ENCODE measurements at regions not wholly inside any gene's neighbourhood (a gene's known extent, or its start where the extent isn't known, plus 50 kb on each side); places are given as distances from the start of the nearest gene placed in this dataset.

DNA sequence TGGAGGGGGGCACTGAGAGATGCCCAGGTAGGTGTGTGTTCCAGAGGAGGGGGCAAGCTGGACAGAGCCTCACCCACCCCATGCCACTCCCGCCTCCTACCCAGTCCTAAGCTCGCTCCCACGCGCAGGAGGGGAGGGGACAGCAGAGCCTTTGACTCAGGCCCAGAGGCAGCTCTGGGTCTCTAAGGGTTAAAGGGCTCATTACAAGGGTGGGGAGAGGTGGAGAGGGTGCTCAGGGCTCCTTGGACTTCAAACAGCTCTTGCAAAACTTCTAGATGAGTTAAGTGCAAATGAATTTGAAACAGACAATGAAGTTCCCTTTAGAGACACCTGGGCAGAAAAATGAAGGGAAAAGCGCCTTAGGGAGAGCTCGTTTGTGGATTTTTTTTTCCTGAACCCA lies 104.2 kb upstream of the CASZ1 start:
- H3K27ac ChIP-seq (ENCODE audit: low read length): no peak overlapping the region
- no peaks in the 10 kb centered on the region for H3K9me3 ChIP-seq (ENCODE audit: low read length)
- TF ChIP-seq, protein P1, sequence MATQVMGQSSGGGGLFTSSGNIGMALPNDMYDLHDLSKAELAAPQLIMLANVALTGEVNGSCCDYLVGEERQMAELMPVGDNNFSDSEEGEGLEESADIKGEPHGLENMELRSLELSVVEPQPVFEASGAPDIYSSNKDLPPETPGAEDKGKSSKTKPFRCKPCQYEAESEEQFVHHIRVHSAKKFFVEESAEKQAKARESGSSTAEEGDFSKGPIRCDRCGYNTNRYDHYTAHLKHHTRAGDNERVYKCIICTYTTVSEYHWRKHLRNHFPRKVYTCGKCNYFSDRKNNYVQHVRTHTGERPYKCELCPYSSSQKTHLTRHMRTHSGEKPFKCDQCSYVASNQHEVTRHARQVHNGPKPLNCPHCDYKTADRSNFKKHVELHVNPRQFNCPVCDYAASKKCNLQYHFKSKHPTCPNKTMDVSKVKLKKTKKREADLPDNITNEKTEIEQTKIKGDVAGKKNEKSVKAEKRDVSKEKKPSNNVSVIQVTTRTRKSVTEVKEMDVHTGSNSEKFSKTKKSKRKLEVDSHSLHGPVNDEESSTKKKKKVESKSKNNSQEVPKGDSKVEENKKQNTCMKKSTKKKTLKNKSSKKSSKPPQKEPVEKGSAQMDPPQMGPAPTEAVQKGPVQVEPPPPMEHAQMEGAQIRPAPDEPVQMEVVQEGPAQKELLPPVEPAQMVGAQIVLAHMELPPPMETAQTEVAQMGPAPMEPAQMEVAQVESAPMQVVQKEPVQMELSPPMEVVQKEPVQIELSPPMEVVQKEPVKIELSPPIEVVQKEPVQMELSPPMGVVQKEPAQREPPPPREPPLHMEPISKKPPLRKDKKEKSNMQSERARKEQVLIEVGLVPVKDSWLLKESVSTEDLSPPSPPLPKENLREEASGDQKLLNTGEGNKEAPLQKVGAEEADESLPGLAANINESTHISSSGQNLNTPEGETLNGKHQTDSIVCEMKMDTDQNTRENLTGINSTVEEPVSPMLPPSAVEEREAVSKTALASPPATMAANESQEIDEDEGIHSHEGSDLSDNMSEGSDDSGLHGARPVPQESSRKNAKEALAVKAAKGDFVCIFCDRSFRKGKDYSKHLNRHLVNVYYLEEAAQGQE (IDR thresholded peaks at IDR 0.05; ENCODE audit: borderline replicate concordance): no peak
- TF ChIP-seq SMC3 (conservative IDR thresholded peaks at IDR 0.05; ENCODE audit: poor library complexity) (no peak), TAF1 (IDR thresholded peaks at IDR 0.05; ENCODE audit: low read depth) (no peak), RAD21 (conservative IDR thresholded peaks at IDR 0.05) (no peak), EP300 (conservative IDR thresholded peaks at IDR 0.05; ENCODE audit: poor library complexity, severe bottlenecking) (no peak), MXI1 (conservative IDR thresholded peaks at IDR 0.05; ENCODE audit: poor library complexity, severe bottlenecking) (no peak), POLR2AphosphoS5 (IDR thresholded peaks at IDR 0.05) (no peak), EZH2 (IDR thresholded peaks at IDR 0.05; ENCODE audit: borderline replicate concordance, insufficient read depth, low read length, poor library complexity, severe bottlenecking) (no peak)
- TF ChIP-seq, protein P2, sequence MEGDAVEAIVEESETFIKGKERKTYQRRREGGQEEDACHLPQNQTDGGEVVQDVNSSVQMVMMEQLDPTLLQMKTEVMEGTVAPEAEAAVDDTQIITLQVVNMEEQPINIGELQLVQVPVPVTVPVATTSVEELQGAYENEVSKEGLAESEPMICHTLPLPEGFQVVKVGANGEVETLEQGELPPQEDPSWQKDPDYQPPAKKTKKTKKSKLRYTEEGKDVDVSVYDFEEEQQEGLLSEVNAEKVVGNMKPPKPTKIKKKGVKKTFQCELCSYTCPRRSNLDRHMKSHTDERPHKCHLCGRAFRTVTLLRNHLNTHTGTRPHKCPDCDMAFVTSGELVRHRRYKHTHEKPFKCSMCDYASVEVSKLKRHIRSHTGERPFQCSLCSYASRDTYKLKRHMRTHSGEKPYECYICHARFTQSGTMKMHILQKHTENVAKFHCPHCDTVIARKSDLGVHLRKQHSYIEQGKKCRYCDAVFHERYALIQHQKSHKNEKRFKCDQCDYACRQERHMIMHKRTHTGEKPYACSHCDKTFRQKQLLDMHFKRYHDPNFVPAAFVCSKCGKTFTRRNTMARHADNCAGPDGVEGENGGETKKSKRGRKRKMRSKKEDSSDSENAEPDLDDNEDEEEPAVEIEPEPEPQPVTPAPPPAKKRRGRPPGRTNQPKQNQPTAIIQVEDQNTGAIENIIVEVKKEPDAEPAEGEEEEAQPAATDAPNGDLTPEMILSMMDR (IDR thresholded peaks at IDR 0.05; ENCODE audit: poor library complexity, severe bottlenecking): no peak
- H2AFZ ChIP-seq (ENCODE audit: low read depth, low read length): no peak overlapping the region
- H3K4me3 ChIP-seq (ENCODE audit: low read length): no peak overlapping the region
- H3K27me3 ChIP-seq (ENCODE audit: insufficient read depth, low read depth, low read length): no peaks in the 10 kb centered on the region
- no peaks in the 10 kb centered on the region for H3K9me2 ChIP-seq (ENCODE audit: insufficient read depth, low read length)
- no peaks in the 10 kb centered on the region for H3F3A ChIP-seq (ENCODE audit: insufficient read depth, low read length, poor library complexity, severe bottlenecking)
- no peaks in the 10 kb centered on the region for H4K20me1 ChIP-seq (ENCODE audit: insufficient read depth)
- H3K9ac ChIP-seq (ENCODE audit: low read length): no peak overlapping the region
- no peak overlapping the region for H3K4me2 ChIP-seq (ENCODE audit: low read length)
- H3K79me2 ChIP-seq (replicated peaks; ENCODE audit: insufficient read depth, low read length): no peaks in the 10 kb centered on the region
- H3K36me3 ChIP-seq (ENCODE audit: insufficient read depth, low read length): no peaks in the 10 kb centered on the region

DNA sequence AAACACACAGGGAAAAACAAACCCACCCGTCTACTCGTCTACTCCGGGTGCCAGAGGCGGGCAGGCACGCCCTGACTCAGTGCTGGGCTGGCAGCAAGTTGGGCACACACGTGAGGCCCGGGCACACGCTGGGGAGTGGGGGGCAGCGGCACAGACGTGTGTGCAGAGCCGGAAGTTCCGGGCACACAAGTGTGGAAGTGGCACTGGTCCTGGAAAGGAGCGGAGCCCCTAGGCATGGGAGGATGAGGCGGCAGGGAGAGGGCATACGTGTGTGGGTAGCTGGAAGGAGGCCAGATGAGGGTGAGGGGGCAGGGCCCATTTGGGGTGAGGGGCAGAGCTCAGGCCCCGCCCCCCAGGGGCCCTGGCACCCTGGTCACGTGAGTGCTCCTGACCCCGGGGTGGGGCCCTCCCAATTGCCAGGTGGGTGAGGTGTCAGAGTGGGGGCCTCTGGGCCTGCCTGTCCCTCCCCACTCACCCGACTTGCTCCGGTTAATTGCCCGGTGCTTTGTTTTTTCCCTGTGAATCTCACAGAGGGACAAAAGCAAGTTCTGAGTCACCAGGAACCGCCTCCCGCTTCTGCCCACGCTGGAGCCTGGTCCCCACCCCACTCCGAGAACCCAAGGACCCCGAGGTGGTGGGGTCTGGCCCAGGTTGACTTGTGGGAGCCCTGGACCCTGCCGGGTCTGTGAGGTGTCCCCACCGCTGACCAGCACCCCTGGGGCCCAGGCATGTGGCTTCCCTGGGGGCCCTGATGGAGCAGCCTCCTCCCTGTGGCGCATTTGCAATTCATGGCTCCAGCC lies 104.8 kb upstream of the CASZ1 start:
- Histone ChIP-seq H3K4me3 (ENCODE audit: low read length) (no peak overlapping the region), H3K9ac (ENCODE audit: low read length) (no peak overlapping the region), H3K27me3 (ENCODE audit: insufficient read depth, low read depth, low read length) (no peaks in the 10 kb centered on the region), H3K4me2 (ENCODE audit: low read length) (no peak overlapping the region), H3K9me3 (ENCODE audit: low read length) (no peaks in the 10 kb centered on the region), H3K9me2 (ENCODE audit: insufficient read depth, low read length) (no peaks in the 10 kb centered on the region), H3F3A (ENCODE audit: insufficient read depth, low read length, poor library complexity, severe bottlenecking) (no peaks in the 10 kb centered on the region), H4K20me1 (ENCODE audit: insufficient read depth) (no peaks in the 10 kb centered on the region), H2AFZ (ENCODE audit: low read depth, low read length) (no peak overlapping the region), H3K27ac (ENCODE audit: low read length) (no peak overlapping the region), H3K79me2 (replicated peaks; ENCODE audit: insufficient read depth, low read length) (no peaks in the 10 kb centered on the region), H3K36me3 (ENCODE audit: insufficient read depth, low read length) (no peaks in the 10 kb centered on the region)
- no peak for TF ChIP-seq EZH2 (IDR thresholded peaks at IDR 0.05; ENCODE audit: borderline replicate concordance, insufficient read depth, low read length, poor library complexity, severe bottlenecking)
- TF ChIP-seq, protein P2 (IDR thresholded peaks at IDR 0.05; ENCODE audit: poor library complexity, severe bottlenecking): no peak
